Mesenchymal stem cell (in vitro differentiated cells and primary cell): ENCODE measurements at regions not wholly inside any gene's neighbourhood (a gene's known extent, or its start where the extent isn't known, plus 50 kb on each side); places are given as distances from the start of the nearest gene placed in this dataset.

Source experiments
- DNase-seq: peaks from one replicate; pipeline ENCODE4 v3.0.0-alpha.2; 2013
- H2AFZ ChIP-seq: one replicate; pipeline ENCODE4 v1.6.1; 2013; ENCODE audit warnings: low read depth, mild to moderate bottlenecking, control low read depth, inconsistent platforms, low read length, moderate library complexity
- H2AK5ac ChIP-seq: 2 replicates; pipeline ENCODE4 v1.6.1; 2013; ENCODE audit warnings: low read length, moderate library complexity, mild to moderate bottlenecking, inconsistent platforms; ENCODE audit not compliant: severe bottlenecking
- H2BK120ac ChIP-seq: one replicate; pipeline ENCODE4 v1.6.1; 2013; ENCODE audit warnings: low read depth, mild to moderate bottlenecking, inconsistent platforms, low read length, moderate library complexity
- H2BK12ac ChIP-seq, 2 experiments: one replicate each; pipeline ENCODE4 v1.6.1; 2013; ENCODE audit warnings: inconsistent platforms in 2 of 2, low read length in 2 of 2, mild to moderate bottlenecking in 2 of 2, moderate library complexity in 2 of 2, control low read depth in 1 of 2
- H2BK15ac ChIP-seq: one replicate; pipeline ENCODE4 v1.6.1; 2013; ENCODE audit warnings: mild to moderate bottlenecking, low read depth, inconsistent platforms; ENCODE audit not compliant: poor library complexity, severe bottlenecking
- H2BK5ac ChIP-seq: 2 replicates; pipeline ENCODE4 v1.6.1; 2013; ENCODE audit warnings: low read depth, mild to moderate bottlenecking, low read length, control low read depth, inconsistent platforms; ENCODE audit not compliant: poor library complexity, severe bottlenecking
- H3K14ac ChIP-seq, 2 experiments: one replicate each; pipeline ENCODE4 v1.6.1; 2013; ENCODE audit warnings: inconsistent platforms in 2 of 2, low read length in 2 of 2, control low read depth in 1 of 2, mild to moderate bottlenecking in 1 of 2, moderate library complexity in 1 of 2
- H3K18ac ChIP-seq, 2 experiments: one replicate each; pipeline ENCODE4 v1.6.1; 2013; ENCODE audit warnings: inconsistent platforms in 2 of 2, low read length in 2 of 2, control low read depth in 1 of 2, low read depth in 1 of 2, mild to moderate bottlenecking in 1 of 2
- H3K23ac ChIP-seq, 2 experiments: one replicate each; pipeline ENCODE4 v1.6.1; 2013; ENCODE audit warnings: inconsistent platforms in 2 of 2, low read length in 2 of 2, mild to moderate bottlenecking in 2 of 2, moderate library complexity in 2 of 2, control low read depth in 1 of 2
- H3K27ac ChIP-seq: 2 replicates; pipeline ENCODE4 v1.5.1; 2013; ENCODE audit warnings: mild to moderate bottlenecking, moderate library complexity, low read length, control low read depth, inconsistent platforms; ENCODE audit not compliant: poor library complexity, severe bottlenecking
- H3K27me3 ChIP-seq, 2 experiments: 2 replicates each; pipeline versions ENCODE4 v1.6.1 to v1.7.0; 2013; ENCODE audit warnings: low read length in 2 of 2, mild to moderate bottlenecking in 2 of 2, moderate library complexity in 2 of 2, control low read depth in 1 of 2, inconsistent platforms in 1 of 2; ENCODE audit not compliant: control insufficient read depth in 1 of 2, insufficient read depth in 1 of 2
- H3K36me3 ChIP-seq, 2 experiments: 2 replicates each; pipeline versions ENCODE4 v1.6.1 to v1.7.0; 2013; ENCODE audit warnings: low read length in 2 of 2, control low read depth in 1 of 2, inconsistent platforms in 1 of 2, low read depth in 1 of 2, mild to moderate bottlenecking in 1 of 2; ENCODE audit not compliant: insufficient read depth in 2 of 2, control insufficient read depth in 1 of 2
- H3K4ac ChIP-seq, 2 experiments: one replicate each; pipeline ENCODE4 v1.6.1; 2013; ENCODE audit warnings: inconsistent platforms in 2 of 2, low read length in 2 of 2, mild to moderate bottlenecking in 2 of 2, moderate library complexity in 2 of 2, control low read depth in 1 of 2, low read depth in 1 of 2
- H3K4me1 ChIP-seq: 2 replicates; pipeline ENCODE4 v1.6.1; 2013; ENCODE audit warnings: low read depth, low read length, control low read depth; ENCODE audit not compliant: control insufficient read depth, insufficient read depth
- H3K4me2 ChIP-seq: 2 replicates; pipeline ENCODE4 v1.6.1; 2013; ENCODE audit warnings: low read length, mild to moderate bottlenecking, inconsistent platforms; ENCODE audit not compliant: poor library complexity, severe bottlenecking
- H3K4me3 ChIP-seq, 2 experiments: 2 replicates each; pipeline versions ENCODE4 v1.5.1 to v1.7.0; 2013; ENCODE audit warnings: low read length in 2 of 2, mild to moderate bottlenecking in 2 of 2, control low read depth in 1 of 2, low read depth in 1 of 2; ENCODE audit not compliant: insufficient read depth in 1 of 2
- H3K79me1 ChIP-seq: replicated peaks from 2 replicates; pipeline ENCODE4 v1.6.1; 2013; ENCODE audit warnings: mild to moderate bottlenecking, control low read depth, low read length, inconsistent platforms; ENCODE audit not compliant: poor library complexity, severe bottlenecking
- H3K9ac ChIP-seq: 2 replicates; pipeline ENCODE4 v1.7.0; 2013; ENCODE audit warnings: mild to moderate bottlenecking, low read length, moderate library complexity
- H3K9me3 ChIP-seq: 2 replicates; pipeline ENCODE4 v1.7.0; 2013; ENCODE audit warnings: mild to moderate bottlenecking, low read length; ENCODE audit not compliant: control insufficient read depth
- H4K8ac ChIP-seq: one replicate; pipeline ENCODE4 v1.6.1; 2013; ENCODE audit warnings: inconsistent platforms, mild to moderate bottlenecking, low read length, moderate library complexity
- H4K91ac ChIP-seq: one replicate; pipeline ENCODE4 v1.6.1; 2013; ENCODE audit warnings: mild to moderate bottlenecking, low read length, inconsistent platforms
- WGBS: methylation state at CpG from one replicate; pipeline ENCODE4 v1.1.7; 2013; ENCODE audit warnings: mixed read lengths; 5-methylcytosine and 5-hydroxymethylcytosine counted together

GRCh38 chr17:22251498-22251897, 559.2 kb downstream of the KCNJ18 start:
- Histone ChIP-seq H3K4ac (no peak overlapping the region), H3K79me1 (no peaks in the 10 kb centered on the region), H2BK12ac (no peak overlapping the region), H3K23ac (no peak overlapping the region), H3K27ac (no peak overlapping the region), H3K4me3 (no peak overlapping the region), H3K36me3 (no peaks in the 10 kb centered on the region), H3K14ac (no peak overlapping the region), H3K27me3 (no peaks in the 10 kb centered on the region), H4K91ac (no peak overlapping the region), H2BK15ac (no peak overlapping the region), H2AFZ (no peak overlapping the region), H3K9me3 (peaks cover 10% of the 10 kb centered on the region), H3K18ac (no peak overlapping the region), H2BK5ac (no peak overlapping the region), H3K9ac (no peak overlapping the region), H4K8ac (no peak overlapping the region), H2BK120ac (no peak overlapping the region), H3K4me1 (no peaks in the 10 kb centered on the region), H3K4me2 (no peak overlapping the region), H2AK5ac (no peak overlapping the region)
- 51% methylated on average over 2 of the region's 2 CpGs for WGBS
- DNase-seq, result no peak

GRCh38 chr17:22253007-22253406, 560.7 kb downstream of the KCNJ18 start:
- no peak overlapping the region for H3K4me2 ChIP-seq
- no peak overlapping the region for H2AFZ ChIP-seq
- no peak overlapping the region for H2BK120ac ChIP-seq
- H3K27ac ChIP-seq, result no peak overlapping the region
- no peak for DNase-seq
- no peak overlapping the region for H4K91ac ChIP-seq
- no peaks in the 10 kb centered on the region for H3K27me3 ChIP-seq
- H3K9me3 ChIP-seq, result peaks cover 5% of the 10 kb centered on the region
- H3K4ac ChIP-seq, result no peak overlapping the region
- H3K23ac ChIP-seq, result no peak overlapping the region
- H4K8ac ChIP-seq, result no peak overlapping the region
- no peak overlapping the region for H2BK12ac ChIP-seq
- no peak overlapping the region for H2BK15ac ChIP-seq
- H3K18ac ChIP-seq, result no peak overlapping the region
- H3K4me1 ChIP-seq, result no peaks in the 10 kb centered on the region
- H2BK5ac ChIP-seq, result no peak overlapping the region
- H3K4me3 ChIP-seq, result no peak overlapping the region
- H3K9ac ChIP-seq, result no peak overlapping the region
- H3K36me3 ChIP-seq, result no peaks in the 10 kb centered on the region
- WGBS, result 78% methylated on average over 1 of the region's 1 CpG
- H3K79me1 ChIP-seq, result no peaks in the 10 kb centered on the region
- H2AK5ac ChIP-seq, result no peak overlapping the region
- no peak overlapping the region for H3K14ac ChIP-seq

- H2BK120ac ChIP-seq, result no peak overlapping the region
- 74% methylated on average over 17 of the region's 17 CpGs for WGBS
- no peak overlapping the region for H3K4me3 ChIP-seq
Observed at GRCh38 chr17:22265807-22266206, 573.5 kb downstream of the KCNJ18 start.

GRCh38 chr17:22266231-22266630, 573.9 kb downstream of the KCNJ18 start:
- Histone ChIP-seq H3K14ac (no peak overlapping the region), H2AFZ (no peak overlapping the region), H2AK5ac (no peak overlapping the region), H2BK120ac (no peak overlapping the region), H3K9ac (no peak overlapping the region), H3K4me1 (no peaks in the 10 kb centered on the region), H3K18ac (no peak overlapping the region), H3K36me3 (no peaks in the 10 kb centered on the region), H3K79me1 (no peaks in the 10 kb centered on the region), H3K4me2 (no peak overlapping the region), H3K27ac (no peak overlapping the region), H3K27me3 (no peaks in the 10 kb centered on the region), H3K4me3 (no peak overlapping the region), H4K91ac (no peak overlapping the region), H4K8ac (no peak overlapping the region), H3K9me3 (peaks cover 5% of the 10 kb centered on the region), H2BK15ac (no peak overlapping the region), H2BK12ac (no peak overlapping the region), H3K4ac (no peak overlapping the region), H2BK5ac (no peak overlapping the region), H3K23ac (no peak overlapping the region)
- 83% methylated on average over 18 of the region's 18 CpGs for WGBS
- no peak for DNase-seq

More at GRCh38 chr17:22265807-22266206, 573.5 kb downstream of the KCNJ18 start:
- Histone ChIP-seq H3K27ac (no peak overlapping the region), H3K4me1 (no peaks in the 10 kb centered on the region), H3K14ac (no peak overlapping the region), H4K8ac (no peak overlapping the region), H2AK5ac (no peak overlapping the region), H3K9ac (no peak overlapping the region), H4K91ac (no peak overlapping the region), H3K79me1 (no peaks in the 10 kb centered on the region), H3K9me3 (peaks cover 5% of the 10 kb centered on the region), H2AFZ (no peak overlapping the region), H2BK5ac (no peak overlapping the region), H2BK15ac (no peak overlapping the region), H3K4me2 (no peak overlapping the region), H3K18ac (no peak overlapping the region), H3K4ac (no peak overlapping the region), H2BK12ac (no peak overlapping the region), H3K36me3 (no peaks in the 10 kb centered on the region), H3K27me3 (no peaks in the 10 kb centered on the region), H3K23ac (no peak overlapping the region)
- DNase-seq, result no peak
